ENCODE measurements at regions not wholly inside any gene's neighbourhood (a gene's known extent, or its start where the extent isn't known, plus 50 kb on each side); places are given as distances from the start of the nearest gene placed in this dataset.
"Not testable (repeated sequence)": the region's sequence is repeated elsewhere in the genome, so short reads cannot be mapped to it uniquely, and the experiment has no call there.

GRCh38 chr11:69887330-69887729, 68.1 kb upstream of the FGF3 start:
- DNase-seq = no peak

- no peak for DNase-seq
Observed at GRCh38 chr11:69887841-69888427, 68.7 kb upstream of the FGF3 start.

- DNase-seq = peak; percentile 42
Observed at GRCh38 chr11:69888483-69889181, 69.4 kb upstream of the FGF3 start.

- DNase-seq = no peak
Observed at GRCh38 chr11:69889400-69890318, 70.4 kb upstream of the FGF3 start.

GRCh38 chr11:69890476-69890875, 71.3 kb upstream of the FGF3 start:
- no peak for DNase-seq

- DNase-seq = no peak
Observed at GRCh38 chr11:69891421-69892236, 72.4 kb upstream of the FGF3 start.

- DNase-seq = no peak
Observed at GRCh38 chr11:69892237-69892985, 73.2 kb upstream of the FGF3 start.

- no peak for DNase-seq
Observed at GRCh38 chr11:69892986-69893555, 73.9 kb upstream of the FGF3 start.

- no peak for DNase-seq
Observed at GRCh38 chr11:69893631-69894030, 74.4 kb upstream of the FGF3 start.

- no peak for DNase-seq
Observed at GRCh38 chr11:69894181-69894611, 75.0 kb upstream of the FGF3 start.

GRCh38 chr11:69894648-69895047, 75.4 kb upstream of the FGF3 start:
- DNase-seq = no peak

- no peak for DNase-seq
Observed at GRCh38 chr11:69896250-69896649, 77.0 kb upstream of the FGF3 start.

- no peak for DNase-seq
Observed at GRCh38 chr11:69898123-69898522, 78.9 kb upstream of the FGF3 start.

GRCh38 chr11:69899957-69900821, 81.0 kb upstream of the FGF3 start:
- DNase-seq = no peak

GRCh38 chr11:69900822-69901302, 81.6 kb upstream of the FGF3 start:
- not testable (repeated sequence) for DNase-seq

- DNase-seq = no peak
Observed at GRCh38 chr11:69902337-69902736, 83.1 kb upstream of the FGF3 start.

GRCh38 chr11:69903211-69903610, 84.0 kb upstream of the FGF3 start:
- no peak for DNase-seq

GRCh38 chr11:69904161-69904973, 85.2 kb upstream of the FGF3 start:
- DNase-seq = no peak

- no peak for DNase-seq
Observed at GRCh38 chr11:69904974-69905535, 85.8 kb upstream of the FGF3 start.

All from NCI-H2029 (cell line).